HepG2 (cell line): ENCODE measurements at regions not wholly inside any gene's neighbourhood (a gene's known extent, or its start where the extent isn't known, plus 50 kb on each side); places are given as distances from the start of the nearest gene placed in this dataset.

ENCODE experiments used
- ATAC-seq: fragments of 200-7000 bp; cut with Tn5 transposase; 3 replicates; pipeline ENCODE4 v1.9.1; 2020; ENCODE audit warnings: mild to moderate bottlenecking, moderate library complexity
- BruUV-seq: library from RNA; stranded (reverse); fragments of 400-500 nt; replicated peaks from 2 replicates; lab custom pipeline; 2021; lab: Mats Ljungman, UMichigan
- CTCF ChIA-PET: fragments of 300-600 bp; formaldehyde crosslinking; extraction: SDS; loops from one replicate; lab custom pipeline; 2021; ENCODE audit warnings: low total read pairs, inconsistent platforms, low intra/inter-chr PET ratio; lab: Yijun Ruan, JAX
- POLR2A ChIA-PET: fragments of 350-600 bp; sonication (Branson Sonifier 250); formaldehyde crosslinking; loops from one replicate; lab custom pipeline; 2020; ENCODE audit warnings: antibody characterized with exemption, inconsistent platforms; lab: Yijun Ruan, JAX
- DNase-seq: peaks from one replicate; pipeline ENCODE4 v3.0.0-alpha.2; 2015; ENCODE audit warnings: low spot score
- FAIRE-seq: peaks from 3 replicates; lab custom pipeline; 2011; peaks lifted over from hg19 to GRCh38; lab: Jason Lieb, UNC
- H2AFZ ChIP-seq: one replicate; pipeline ENCODE4 v1.6.1; 2011; ENCODE audit warnings: low read length, inconsistent platforms
- H3K27ac ChIP-seq: fragments of 300-600 bp; 3 replicates; pipeline ENCODE4 v1.8.0; 2011; ENCODE audit warnings: mixed run types, mild to moderate bottlenecking, mixed read lengths, low read length, inconsistent platforms; ENCODE audit not compliant: insufficient read depth; ENCODE audit errors: extremely low read length
- H3K27me3 ChIP-seq, 2 experiments: fragments of 200-600 bp in 1 of 2; 2 replicates in 1 of 2; 3 replicates in 1 of 2; pipeline versions ENCODE4 v1.6.0 to v1.8.0; 2011; ENCODE audit warnings: low read length in 2 of 2, mild to moderate bottlenecking in 2 of 2, moderate library complexity in 2 of 2, inconsistent platforms in 1 of 2; ENCODE audit not compliant: insufficient read depth in 2 of 2, control insufficient read depth in 1 of 2
- H3K36me3 ChIP-seq, 2 experiments: fragments of 200-600 bp in 1 of 2; replicated peaks in 1 of 2; 2 replicates in 1 of 2; 3 replicates in 1 of 2; pipeline versions ENCODE4 v1.5.1 to v1.8.0; 2011; ENCODE audit warnings: low read length in 2 of 2, inconsistent platforms in 1 of 2; ENCODE audit not compliant: insufficient read depth in 2 of 2, control insufficient read depth in 1 of 2
- H3K4me1 ChIP-seq: 2 replicates; pipeline ENCODE4 v1.5.1; 2012; ENCODE audit warnings: low read length, inconsistent platforms; ENCODE audit not compliant: insufficient read depth
- H3K4me2 ChIP-seq: 2 replicates; pipeline ENCODE4 v1.6.0; 2011; ENCODE audit warnings: low read depth, low read length, inconsistent platforms
- H3K4me3 ChIP-seq, 3 experiments: fragments of 200-600 bp in 1 of 3; sonication (generic), shearing (Covaris generic) in 1 of 3; replicated peaks in 1 of 3; 2 replicates each; pipeline ENCODE4 v1.5.1; 2011 to 2016; ENCODE audit warnings: low read length in 3 of 3, inconsistent platforms in 2 of 3, low read depth in 2 of 3, mild to moderate bottlenecking in 2 of 3, control low read depth in 1 of 3, mixed read lengths in 1 of 3; ENCODE audit not compliant: insufficient read depth in 1 of 3
- H3K79me2 ChIP-seq: one replicate; pipeline ENCODE4 v1.6.1; 2011; ENCODE audit warnings: low read length, inconsistent platforms; ENCODE audit not compliant: insufficient read depth
- H3K9ac ChIP-seq: 2 replicates; pipeline ENCODE4 v1.6.0; 2011; ENCODE audit warnings: mild to moderate bottlenecking, low read depth, low read length, inconsistent platforms; ENCODE audit not compliant: insufficient read depth
- H3K9me3 ChIP-seq: 2 replicates; pipeline ENCODE4 v1.5.1; 2012; ENCODE audit warnings: mild to moderate bottlenecking, low read length
- H4K20me1 ChIP-seq: 2 replicates; pipeline ENCODE4 v1.6.0; 2011; ENCODE audit warnings: inconsistent platforms, mild to moderate bottlenecking, low read length, moderate library complexity; ENCODE audit not compliant: insufficient read depth
- FOXC1 ChIP-seq: sonication (generic); formaldehyde crosslinking; IDR thresholded peaks from 2 replicates; pipeline ENCODE4 v1.8.0; 2022; ENCODE audit warnings: mild to moderate bottlenecking, missing genetic modification reagents, borderline replicate concordance
- JUND ChIP-seq: sonication (generic); formaldehyde crosslinking; IDR thresholded peaks from 2 replicates; pipeline ENCODE4 v1.8.0; 2022; ENCODE audit warnings: mild to moderate bottlenecking, missing genetic modification reagents
- SP1 ChIP-seq, 2 experiments: fragments of 450-650 bp in 1 of 2; sonication (generic) in 1 of 2; formaldehyde crosslinking in 1 of 2; IDR thresholded peaks; 2 replicates each; pipeline versions ENCODE4 v1.4.0 to v1.6.1; 2016 to 2020; ENCODE audit warnings: missing genetic modification reagents in 1 of 2
- ZNF335 ChIP-seq: sonication (generic); formaldehyde crosslinking; IDR thresholded peaks from 2 replicates; pipeline ENCODE4 v1.4.0; 2020; ENCODE audit warnings: missing genetic modification reagents
- ZNF431 ChIP-seq: sonication (generic); formaldehyde crosslinking; IDR thresholded peaks from 2 replicates; pipeline ENCODE4 v1.9.0; 2022; ENCODE audit warnings: missing genetic modification reagents, low read depth, mild to moderate bottlenecking, borderline replicate concordance
- WGBS: methylation state at CpG from one replicate; pipeline ENCODE4 v1.1.6; 2017; ENCODE audit warnings: low lambda C conversion rate; 5-methylcytosine and 5-hydroxymethylcytosine counted together
- in situ Hi-C: cut with HindIII; loops from 2 replicates; pipeline ENCODE4 v1.10.0; 2017; ENCODE audit warnings: low pct_unique_long_range_greater_than_20kb; ENCODE audit not compliant: extremely low pct_ligation_motif_present
- intact Hi-C: fragments of 100-400 bp; cut with micrococcal nuclease; formaldehyde crosslinking; loops from one replicate; pipeline ENCODE4 v1.10.0; 2022; ENCODE audit not compliant: unreplicated experiment
- TF ChIP-seq, protein P1 (sequence below): sonication (generic); formaldehyde crosslinking; IDR thresholded peaks from 2 replicates; pipeline ENCODE4 v1.4.0; 2020; ENCODE audit warnings: mild to moderate bottlenecking, missing genetic modification reagents
- TF ChIP-seq, protein P2 (sequence below): sonication (generic); formaldehyde crosslinking; IDR thresholded peaks from 2 replicates; pipeline ENCODE4 v1.5.0; 2020; ENCODE audit warnings: mild to moderate bottlenecking, missing genetic modification reagents, borderline replicate concordance

DNA sequence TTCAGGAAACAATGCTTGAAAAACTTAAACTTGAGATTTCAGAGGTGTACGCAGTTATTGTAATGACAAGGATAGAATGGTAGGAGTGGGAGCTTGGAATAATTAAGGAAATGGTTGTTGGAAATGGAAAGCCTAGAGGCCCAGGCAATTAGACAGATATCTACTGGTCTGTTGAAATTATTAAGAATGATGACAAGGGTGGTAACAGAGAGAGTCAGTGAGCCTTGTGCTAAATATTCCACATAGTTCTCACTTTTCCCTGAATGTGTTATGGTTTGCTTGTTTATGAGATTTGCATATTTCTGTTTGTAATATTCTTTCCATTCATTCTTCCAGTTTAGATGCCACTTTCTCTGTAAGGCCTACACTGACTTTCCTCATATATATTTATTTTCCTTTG, 66.0 kb upstream of the ATP2B1 start:
- H3K36me3 ChIP-seq: no peaks in the 10 kb centered on the region
- no peak overlapping the region for H3K9ac ChIP-seq
- H3K9me3 ChIP-seq: no peaks in the 10 kb centered on the region
- H3K79me2 ChIP-seq: no peaks in the 10 kb centered on the region
- intact Hi-C loops: no loop called here
- TF ChIP-seq JUND (CRISPR knock-in tag) (no peak), FOXC1 (CRISPR knock-in tag) (no peak)
- TF ChIP-seq, protein P1, sequence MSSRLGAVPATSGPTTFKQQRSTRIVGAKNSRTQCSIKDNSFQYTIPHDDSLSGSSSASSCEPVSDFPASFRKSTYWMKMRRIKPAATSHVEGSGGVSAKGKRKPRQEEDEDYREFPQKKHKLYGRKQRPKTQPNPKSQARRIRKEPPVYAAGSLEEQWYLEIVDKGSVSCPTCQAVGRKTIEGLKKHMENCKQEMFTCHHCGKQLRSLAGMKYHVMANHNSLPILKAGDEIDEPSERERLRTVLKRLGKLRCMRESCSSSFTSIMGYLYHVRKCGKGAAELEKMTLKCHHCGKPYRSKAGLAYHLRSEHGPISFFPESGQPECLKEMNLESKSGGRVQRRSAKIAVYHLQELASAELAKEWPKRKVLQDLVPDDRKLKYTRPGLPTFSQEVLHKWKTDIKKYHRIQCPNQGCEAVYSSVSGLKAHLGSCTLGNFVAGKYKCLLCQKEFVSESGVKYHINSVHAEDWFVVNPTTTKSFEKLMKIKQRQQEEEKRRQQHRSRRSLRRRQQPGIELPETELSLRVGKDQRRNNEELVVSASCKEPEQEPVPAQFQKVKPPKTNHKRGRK: no peak
- ChIA-PET POLR2A (no interaction called here), CTCF (no interaction called here)
- 97% methylated on average over 1 of the region's 1 CpG for WGBS
- H3K4me2 ChIP-seq: no peak overlapping the region
- no peaks in the 10 kb centered on the region for H4K20me1 ChIP-seq
- no peak overlapping the region for H2AFZ ChIP-seq
- no peak overlapping the region for H3K4me3 ChIP-seq
- BruUV-seq: no TSS peak
- ATAC-seq: no peak
- DNase-seq: no peak
- H3K27ac ChIP-seq: no peak overlapping the region
- FAIRE-seq: no peak
- no peaks in the 10 kb centered on the region for H3K4me1 ChIP-seq
- in situ Hi-C loops: no loop called here
- no peaks in the 10 kb centered on the region for H3K27me3 ChIP-seq

DNA sequence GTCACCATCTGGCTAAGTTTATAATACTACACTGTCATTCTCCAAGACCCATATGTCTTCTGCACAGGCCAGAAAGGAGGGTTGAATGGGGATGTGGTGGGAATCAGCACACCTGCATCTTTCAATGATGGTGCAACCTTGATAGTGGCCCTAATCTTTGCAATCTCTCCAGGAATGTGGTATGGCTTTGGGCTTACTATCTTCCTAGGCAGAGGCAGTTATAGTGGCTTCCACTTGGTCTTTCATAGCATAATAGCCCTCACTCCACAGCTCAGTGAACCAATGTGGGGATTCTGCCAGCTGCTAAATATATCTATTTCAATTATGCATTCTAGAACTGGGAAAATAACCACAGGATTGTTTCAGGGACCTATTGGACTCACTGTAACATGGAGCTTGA, 61.8 kb upstream of the ATP2B1 start:
- no peaks in the 10 kb centered on the region for H3K9me3 ChIP-seq
- no peaks in the 10 kb centered on the region for H3K4me1 ChIP-seq
- intact Hi-C loops (no loop called here), in situ Hi-C loops (no loop called here)
- no peak overlapping the region for H2AFZ ChIP-seq
- H3K4me2 ChIP-seq: no peak overlapping the region
- ATAC-seq (no peak), DNase-seq (no peak), FAIRE-seq (no peak)
- no peaks in the 10 kb centered on the region for H3K27me3 ChIP-seq
- no peaks in the 10 kb centered on the region for H4K20me1 ChIP-seq
- no peak overlapping the region for H3K27ac ChIP-seq
- H3K36me3 ChIP-seq: no peaks in the 10 kb centered on the region
- H3K4me3 ChIP-seq: no peak overlapping the region
- POLR2A ChIA-PET: no interaction called here
- no peaks in the 10 kb centered on the region for H3K79me2 ChIP-seq
- BruUV-seq: no TSS peak
- H3K9ac ChIP-seq: no peak overlapping the region
- CTCF ChIA-PET: no interaction called here
- no peak for TF ChIP-seq ZNF431 (CRISPR knock-in tag)
- TF ChIP-seq SP1 (IDR thresholded peaks at IDR 0.05): no peak
- TF ChIP-seq SP1 (CRISPR knock-in tag; IDR thresholded peaks at IDR 0.05): no peak
- TF ChIP-seq ZNF335 (CRISPR knock-in tag): no peak
- TF ChIP-seq, protein P2, sequence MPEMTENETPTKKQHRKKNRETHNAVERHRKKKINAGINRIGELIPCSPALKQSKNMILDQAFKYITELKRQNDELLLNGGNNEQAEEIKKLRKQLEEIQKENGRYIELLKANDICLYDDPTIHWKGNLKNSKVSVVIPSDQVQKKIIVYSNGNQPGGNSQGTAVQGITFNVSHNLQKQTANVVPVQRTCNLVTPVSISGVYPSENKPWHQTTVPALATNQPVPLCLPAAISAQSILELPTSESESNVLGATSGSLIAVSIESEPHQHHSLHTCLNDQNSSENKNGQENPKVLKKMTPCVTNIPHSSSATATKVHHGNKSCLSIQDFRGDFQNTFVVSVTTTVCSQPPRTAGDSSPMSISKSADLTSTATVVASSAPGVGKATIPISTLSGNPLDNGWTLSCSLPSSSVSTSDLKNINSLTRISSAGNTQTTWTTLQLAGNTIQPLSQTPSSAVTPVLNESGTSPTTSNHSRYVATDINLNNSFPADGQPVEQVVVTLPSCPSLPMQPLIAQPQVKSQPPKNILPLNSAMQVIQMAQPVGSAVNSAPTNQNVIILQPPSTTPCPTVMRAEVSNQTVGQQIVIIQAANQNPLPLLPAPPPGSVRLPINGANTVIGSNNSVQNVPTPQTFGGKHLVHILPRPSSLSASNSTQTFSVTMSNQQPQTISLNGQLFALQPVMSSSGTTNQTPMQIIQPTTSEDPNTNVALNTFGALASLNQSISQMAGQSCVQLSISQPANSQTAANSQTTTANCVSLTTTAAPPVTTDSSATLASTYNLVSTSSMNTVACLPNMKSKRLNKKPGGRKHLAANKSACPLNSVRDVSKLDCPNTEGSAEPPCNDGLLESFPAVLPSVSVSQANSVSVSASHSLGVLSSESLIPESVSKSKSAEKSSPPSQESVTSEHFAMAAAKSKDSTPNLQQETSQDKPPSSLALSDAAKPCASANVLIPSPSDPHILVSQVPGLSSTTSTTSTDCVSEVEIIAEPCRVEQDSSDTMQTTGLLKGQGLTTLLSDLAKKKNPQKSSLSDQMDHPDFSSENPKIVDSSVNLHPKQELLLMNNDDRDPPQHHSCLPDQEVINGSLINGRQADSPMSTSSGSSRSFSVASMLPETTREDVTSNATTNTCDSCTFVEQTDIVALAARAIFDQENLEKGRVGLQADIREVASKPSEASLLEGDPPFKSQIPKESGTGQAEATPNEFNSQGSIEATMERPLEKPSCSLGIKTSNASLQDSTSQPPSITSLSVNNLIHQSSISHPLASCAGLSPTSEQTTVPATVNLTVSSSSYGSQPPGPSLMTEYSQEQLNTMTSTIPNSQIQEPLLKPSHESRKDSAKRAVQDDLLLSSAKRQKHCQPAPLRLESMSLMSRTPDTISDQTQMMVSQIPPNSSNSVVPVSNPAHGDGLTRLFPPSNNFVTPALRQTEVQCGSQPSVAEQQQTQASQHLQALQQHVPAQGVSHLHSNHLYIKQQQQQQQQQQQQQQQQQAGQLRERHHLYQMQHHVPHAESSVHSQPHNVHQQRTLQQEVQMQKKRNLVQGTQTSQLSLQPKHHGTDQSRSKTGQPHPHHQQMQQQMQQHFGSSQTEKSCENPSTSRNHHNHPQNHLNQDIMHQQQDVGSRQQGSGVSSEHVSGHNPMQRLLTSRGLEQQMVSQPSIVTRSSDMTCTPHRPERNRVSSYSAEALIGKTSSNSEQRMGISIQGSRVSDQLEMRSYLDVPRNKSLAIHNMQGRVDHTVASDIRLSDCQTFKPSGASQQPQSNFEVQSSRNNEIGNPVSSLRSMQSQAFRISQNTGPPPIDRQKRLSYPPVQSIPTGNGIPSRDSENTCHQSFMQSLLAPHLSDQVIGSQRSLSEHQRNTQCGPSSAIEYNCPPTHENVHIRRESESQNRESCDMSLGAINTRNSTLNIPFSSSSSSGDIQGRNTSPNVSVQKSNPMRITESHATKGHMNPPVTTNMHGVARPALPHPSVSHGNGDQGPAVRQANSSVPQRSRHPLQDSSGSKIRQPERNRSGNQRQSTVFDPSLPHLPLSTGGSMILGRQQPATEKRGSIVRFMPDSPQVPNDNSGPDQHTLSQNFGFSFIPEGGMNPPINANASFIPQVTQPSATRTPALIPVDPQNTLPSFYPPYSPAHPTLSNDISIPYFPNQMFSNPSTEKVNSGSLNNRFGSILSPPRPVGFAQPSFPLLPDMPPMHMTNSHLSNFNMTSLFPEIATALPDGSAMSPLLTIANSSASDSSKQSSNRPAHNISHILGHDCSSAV (CRISPR knock-in tag): no peak
